Stimulated activated naive B cell treated with anti-CD40 and anti-IgM and Interleukin-4, amounts not matched to agents 10 μg/mL and 1 μg/mL and 100 μg/mL, for 72 hours (primary cell): ENCODE measurements at regions not wholly inside any gene's neighbourhood (a gene's known extent, or its start where the extent isn't known, plus 50 kb on each side); places are given as distances from the start of the nearest gene placed in this dataset.
"Not testable (repeated sequence)": the region's sequence is repeated elsewhere in the genome, so short reads cannot be mapped to it uniquely, and the experiment has no call there.

Experiments
- ATAC-seq, 2 donors: fragments of 150-1000 bp; cut with Tn5 transposase; replicated peaks; 2 replicates each; pipeline ENCODE4 v1.10.0; 2021; ENCODE audit warnings: moderate library complexity in 1 of 2
- DNase-seq: peaks from one replicate; pipeline ENCODE4 v3.0.0; 2021
- H3K27ac Mint-ChIP-seq: one replicate; pipeline ENCODE4 v1.8.0; 2022; ENCODE audit warnings: mild to moderate bottlenecking, mixed read lengths
- H3K27me3 Mint-ChIP-seq, 2 donors: one replicate each; pipeline ENCODE4 v1.8.0; 2022; ENCODE audit warnings: mixed read lengths in 2 of 2
- H3K36me3 Mint-ChIP-seq, 2 donors: one replicate each; pipeline ENCODE4 v1.8.0; 2022; ENCODE audit warnings: mixed read lengths in 2 of 2, mild to moderate bottlenecking in 1 of 2
- H3K4me1 Mint-ChIP-seq, 2 donors: one replicate each; pipeline ENCODE4 v1.8.0; 2022; ENCODE audit warnings: mixed read lengths in 2 of 2, mild to moderate bottlenecking in 1 of 2
- H3K4me3 Mint-ChIP-seq, 2 donors: one replicate each; pipeline ENCODE4 v1.8.0; 2022; ENCODE audit warnings: mild to moderate bottlenecking in 2 of 2, mixed read lengths in 2 of 2, moderate library complexity in 1 of 2
- H3K9me3 Mint-ChIP-seq, 2 donors: one replicate each; pipeline ENCODE4 v1.8.0; 2022; ENCODE audit warnings: mixed read lengths in 2 of 2, mild to moderate bottlenecking in 1 of 2

DNA sequence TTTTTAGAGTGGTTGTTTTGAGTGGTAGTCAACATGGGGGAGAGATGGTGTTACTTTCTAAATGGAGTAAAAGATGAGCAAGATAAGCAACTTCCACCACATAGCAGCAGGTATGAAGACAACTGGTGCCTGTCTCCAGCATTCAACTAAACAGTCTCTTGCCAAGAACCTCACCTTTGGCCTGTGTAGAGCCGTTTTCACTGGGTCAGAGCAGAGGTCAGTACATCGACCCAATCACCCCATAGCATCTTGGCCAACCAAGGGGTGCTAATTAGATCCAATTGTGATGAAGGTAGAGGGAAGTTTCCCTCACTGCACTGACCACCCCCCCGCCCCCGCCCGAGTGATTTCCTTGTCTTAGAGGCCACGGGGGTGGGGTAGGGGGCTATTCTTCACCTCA is 188.2 kb downstream of the BLID start:
- no peak for ATAC-seq
- DNase-seq, result no peak
- H3K4me1 Mint-ChIP-seq, result no peaks in the 10 kb centered on the region
- H3K4me3 Mint-ChIP-seq, result no peak overlapping the region
- peaks cover 28 to 29% of the 10 kb centered on the region in 2 donors for H3K27me3 Mint-ChIP-seq
- H3K9me3 Mint-ChIP-seq, result peaks cover 0 to 3% of the 10 kb centered on the region in 2 donors
- H3K36me3 Mint-ChIP-seq, result no peaks in the 10 kb centered on the region
- no peak overlapping the region for H3K27ac Mint-ChIP-seq

DNA sequence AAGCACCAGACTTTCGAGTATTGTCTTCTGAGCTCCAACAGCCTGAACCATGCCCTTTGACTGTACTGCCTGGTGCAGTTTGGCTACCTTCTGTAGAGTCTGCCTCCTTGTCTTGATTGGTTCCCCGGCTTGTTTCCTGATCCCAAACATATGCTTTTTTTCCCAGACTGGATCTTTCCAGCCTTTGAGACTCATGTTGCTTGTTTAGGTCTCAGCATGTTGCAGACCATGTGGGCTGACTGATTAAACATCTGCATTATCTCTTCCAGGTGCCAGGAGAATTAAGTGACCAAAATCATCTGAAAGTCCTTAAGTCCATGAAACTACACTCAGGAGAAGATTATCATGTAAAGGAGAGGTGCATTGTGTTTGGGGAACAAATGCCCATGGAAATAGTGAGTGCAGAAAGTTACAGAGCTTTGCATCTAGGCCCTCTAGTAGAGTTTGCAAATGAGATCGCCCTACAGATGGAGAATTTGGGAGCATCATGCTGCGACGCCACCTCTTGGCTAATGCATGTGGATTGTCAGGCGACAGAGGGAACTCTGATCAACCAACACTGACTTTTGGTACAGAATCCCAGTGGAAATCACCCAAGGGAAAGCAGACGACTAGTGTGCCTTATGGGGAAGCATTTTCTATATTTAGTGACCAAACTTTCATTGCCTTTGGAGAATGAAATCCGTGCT is 188.8 kb downstream of the BLID start:
- no peak for DNase-seq
- peaks cover 22 to 23% of the 10 kb centered on the region in 2 donors for H3K27me3 Mint-ChIP-seq
- H3K27ac Mint-ChIP-seq, result no peak overlapping the region
- peaks cover 0 to 3% of the 10 kb centered on the region in 2 donors for H3K9me3 Mint-ChIP-seq
- ATAC-seq, result no peak
- no peak overlapping the region for H3K4me3 Mint-ChIP-seq
- no peaks in the 10 kb centered on the region for H3K36me3 Mint-ChIP-seq
- no peaks in the 10 kb centered on the region for H3K4me1 Mint-ChIP-seq

DNA sequence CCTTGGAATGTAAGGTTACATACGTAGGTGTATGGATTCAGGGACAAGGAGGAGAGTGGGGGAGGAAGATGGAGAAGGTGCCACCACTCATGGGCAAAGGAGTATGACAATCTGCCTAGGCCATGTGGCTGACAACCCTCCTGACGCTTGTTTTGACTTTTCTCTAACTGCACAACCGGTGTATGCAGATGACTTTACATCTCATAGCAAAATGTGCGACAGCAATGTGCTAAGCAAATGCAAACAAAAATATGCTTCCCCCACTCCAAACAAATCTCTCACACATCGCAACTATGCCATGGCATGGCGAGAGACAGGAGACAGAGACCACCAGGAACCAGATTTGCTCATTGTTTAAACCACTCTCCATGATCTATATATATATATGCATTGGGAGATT is 191.8 kb downstream of the BLID start:
- Mint-ChIP-seq H3K4me1 (no peaks in the 10 kb centered on the region), H3K36me3 (no peaks in the 10 kb centered on the region)
- no peak for ATAC-seq

DNA sequence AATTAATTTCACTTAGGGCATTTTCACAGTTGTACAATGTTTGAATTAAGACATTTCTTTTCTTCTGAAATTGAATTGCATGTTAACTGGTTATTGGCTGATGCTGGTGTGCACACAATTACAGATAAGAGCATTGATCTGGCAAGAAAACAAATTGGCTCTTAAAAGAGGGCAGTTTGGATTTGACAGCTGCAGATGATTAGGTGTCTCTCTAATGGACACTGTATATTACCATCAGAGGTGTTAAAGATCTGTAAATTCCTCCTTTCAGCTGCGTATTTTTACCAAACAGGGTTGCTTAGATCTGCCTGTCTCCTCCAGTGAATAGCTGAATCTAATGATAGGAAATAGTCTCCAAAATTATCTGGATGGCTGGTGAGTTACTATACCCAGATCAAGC is 198.5 kb downstream of the BLID start:
- Mint-ChIP-seq H3K9me3 (peaks cover 0 to 2% of the 10 kb centered on the region in 2 donors), H3K27me3 (peaks cover 4 to 6% of the 10 kb centered on the region in 2 donors), H3K4me1 (no peaks in the 10 kb centered on the region), H3K36me3 (no peaks in the 10 kb centered on the region), H3K27ac (no peak overlapping the region), H3K4me3 (no peak overlapping the region)
- DNase-seq (no peak), ATAC-seq (no peak)

More for the DNA sequence above, 191.8 kb downstream of the BLID start:
- peaks cover 2 to 3% of the 10 kb centered on the region in 2 donors for H3K9me3 Mint-ChIP-seq
- no peak for DNase-seq
- H3K4me3 Mint-ChIP-seq, result no peak overlapping the region
- H3K27ac Mint-ChIP-seq, result no peak overlapping the region
- peaks cover 14 to 21% of the 10 kb centered on the region in 2 donors for H3K27me3 Mint-ChIP-seq

DNA sequence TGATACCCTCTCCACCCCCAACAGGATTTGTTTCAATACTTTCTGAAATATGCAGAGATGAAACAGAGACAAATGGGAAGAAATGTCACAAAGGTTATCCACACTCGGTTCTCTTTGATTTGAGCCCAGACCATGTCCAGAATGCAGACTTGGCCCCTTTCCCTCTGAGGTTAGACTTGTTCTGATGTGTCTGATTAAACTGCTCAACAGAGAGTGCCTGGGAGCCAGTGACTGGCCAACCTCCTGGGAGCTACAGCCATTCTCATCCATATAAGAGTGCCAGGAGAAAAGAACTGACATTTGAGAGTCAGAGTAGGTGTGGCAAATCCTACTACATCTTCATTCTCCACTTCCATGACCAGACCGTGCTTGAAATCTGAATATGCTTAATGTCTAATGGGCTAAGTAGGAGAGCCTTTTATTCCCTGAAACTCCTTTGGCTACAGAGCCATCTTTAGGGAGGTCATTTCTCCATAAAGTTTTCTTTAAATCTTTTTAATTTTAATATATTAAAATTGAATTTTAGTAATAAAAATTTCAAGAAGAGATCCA is 201.4 kb downstream of the BLID start:
- H3K4me1 Mint-ChIP-seq, result no peaks in the 10 kb centered on the region
- H3K9me3 Mint-ChIP-seq, result no peaks in the 10 kb centered on the region
- H3K27ac Mint-ChIP-seq, result no peak overlapping the region
- DNase-seq (no peak), ATAC-seq (no peak)
- H3K36me3 Mint-ChIP-seq, result no peaks in the 10 kb centered on the region
- H3K27me3 Mint-ChIP-seq, result peaks cover 5 to 10% of the 10 kb centered on the region in 2 donors
- H3K4me3 Mint-ChIP-seq, result no peak overlapping the region

DNA sequence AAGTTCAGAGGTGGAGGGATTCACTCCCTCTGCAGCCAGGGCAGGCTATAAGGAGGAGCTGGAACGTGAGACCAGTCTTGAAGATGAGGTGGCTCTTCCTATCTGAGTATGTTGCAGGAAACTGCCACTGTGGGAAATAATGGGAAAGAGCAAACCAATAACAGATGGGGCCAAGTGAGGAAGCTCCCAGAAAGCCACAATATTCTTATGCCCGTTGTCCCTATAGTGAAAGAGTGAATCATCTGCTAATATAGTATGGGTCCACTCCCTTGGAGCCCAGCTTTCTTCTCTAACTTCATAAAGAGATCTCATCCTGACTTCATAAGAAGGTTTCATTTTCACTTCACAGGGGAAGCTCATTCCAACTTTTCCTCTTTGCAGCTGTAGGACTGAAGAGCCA is 206.4 kb downstream of the BLID start:
- H3K27me3 Mint-ChIP-seq, result peaks cover 18 to 25% of the 10 kb centered on the region in 2 donors
- DNase-seq (no peak), ATAC-seq (no peak)
- H3K4me1 Mint-ChIP-seq, result peaks cover under 1 to 7% of the 10 kb centered on the region in 2 donors
- peaks cover 0 to 3% of the 10 kb centered on the region in 2 donors for H3K36me3 Mint-ChIP-seq
- no peak overlapping the region for H3K4me3 Mint-ChIP-seq
- H3K9me3 Mint-ChIP-seq, result peaks cover 2 to 4% of the 10 kb centered on the region in 2 donors
- H3K27ac Mint-ChIP-seq, result no peak overlapping the region

DNA sequence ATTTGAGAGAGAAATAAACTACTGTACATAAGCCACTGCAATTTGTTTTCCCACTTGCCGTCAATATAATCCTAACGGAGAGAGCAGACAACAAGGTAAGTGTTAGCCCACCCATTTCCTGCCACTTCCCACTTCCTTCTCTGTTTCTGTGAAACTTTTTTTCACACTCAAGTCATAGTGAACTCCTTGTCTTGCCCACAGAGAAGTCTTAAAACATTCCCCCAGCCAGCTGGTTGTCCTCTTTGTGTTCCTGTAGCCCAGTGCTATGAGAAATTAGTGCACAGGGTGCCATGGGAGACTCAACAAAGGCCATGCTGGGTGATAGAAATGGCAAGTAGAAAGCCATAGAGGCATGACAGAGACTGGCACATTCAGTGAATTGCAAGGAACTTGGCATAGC is 208.6 kb downstream of the BLID start:
- DNase-seq (no peak), ATAC-seq (peak in 1 of 2 donors; percentile 21)
- Mint-ChIP-seq H3K4me1 (peaks cover 10 to 14% of the 10 kb centered on the region in 2 donors), H3K27ac (no peak overlapping the region), H3K4me3 (no peak overlapping the region), H3K27me3 (peaks cover 18 to 25% of the 10 kb centered on the region in 2 donors), H3K9me3 (peaks cover 2 to 4% of the 10 kb centered on the region in 2 donors), H3K36me3 (peaks cover 0 to 3% of the 10 kb centered on the region in 2 donors)

DNA sequence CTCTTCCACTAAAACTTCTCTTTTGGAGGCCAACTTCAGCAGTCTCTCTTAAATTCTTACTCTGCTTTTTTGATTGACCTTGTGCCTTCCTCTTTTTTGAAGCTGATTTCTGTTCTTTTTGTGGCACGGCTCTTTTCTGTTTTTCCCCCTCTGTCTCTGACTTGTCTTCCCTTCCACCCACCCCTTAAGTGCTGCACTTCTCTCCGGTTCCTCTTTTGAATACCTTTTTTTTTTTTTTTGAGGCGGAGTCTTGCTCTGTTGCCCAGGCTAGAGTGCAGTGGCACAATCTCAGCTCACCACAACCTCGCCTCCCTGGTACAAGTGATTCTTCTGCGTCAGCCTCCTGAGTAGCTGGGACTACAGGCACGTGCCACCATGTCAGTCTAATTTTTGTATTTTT is 211.9 kb downstream of the BLID start:
- DNase-seq (peak; percentile 29), ATAC-seq (peak; percentile 95 to 96)
- H3K4me1 Mint-ChIP-seq, result peaks cover 10 to 14% of the 10 kb centered on the region in 2 donors
- H3K4me3 Mint-ChIP-seq, result peak overlapping the region; percentile 30 to 57
- peaks cover 2 to 4% of the 10 kb centered on the region in 2 donors for H3K9me3 Mint-ChIP-seq
- H3K27me3 Mint-ChIP-seq, result peaks cover 15 to 17% of the 10 kb centered on the region in 2 donors
- H3K27ac Mint-ChIP-seq, result peak overlapping the region; percentile 66
- peaks cover 0 to 3% of the 10 kb centered on the region in 2 donors for H3K36me3 Mint-ChIP-seq

DNA sequence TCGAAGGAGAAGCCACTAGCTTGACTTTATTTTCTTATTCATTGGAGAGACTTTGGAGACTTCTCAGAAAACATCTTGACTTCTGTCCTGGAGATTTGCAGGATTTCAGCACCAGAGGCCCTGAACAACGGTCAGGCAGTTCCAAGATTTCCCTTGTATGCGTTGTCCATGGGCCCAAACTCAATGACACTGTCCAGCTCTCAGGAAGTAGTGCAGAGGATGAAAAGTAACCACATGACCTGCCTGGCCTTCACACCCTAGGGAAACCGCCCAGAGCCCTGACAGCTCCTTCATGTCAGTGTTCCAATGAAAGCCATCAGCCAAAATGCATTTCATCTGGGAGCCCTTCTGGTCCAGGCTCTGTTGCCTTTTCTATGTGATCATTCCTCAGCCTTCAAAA is 214.1 kb downstream of the BLID start:
- ATAC-seq (no peak), DNase-seq (no peak)
- Mint-ChIP-seq H3K27me3 (peaks cover 12 to 17% of the 10 kb centered on the region in 2 donors), H3K27ac (no peak overlapping the region), H3K4me1 (peaks cover 7 to 10% of the 10 kb centered on the region in 2 donors), H3K9me3 (peaks cover 2 to 4% of the 10 kb centered on the region in 2 donors), H3K36me3 (peaks cover 0 to 3% of the 10 kb centered on the region in 2 donors), H3K4me3 (no peak overlapping the region)

DNA sequence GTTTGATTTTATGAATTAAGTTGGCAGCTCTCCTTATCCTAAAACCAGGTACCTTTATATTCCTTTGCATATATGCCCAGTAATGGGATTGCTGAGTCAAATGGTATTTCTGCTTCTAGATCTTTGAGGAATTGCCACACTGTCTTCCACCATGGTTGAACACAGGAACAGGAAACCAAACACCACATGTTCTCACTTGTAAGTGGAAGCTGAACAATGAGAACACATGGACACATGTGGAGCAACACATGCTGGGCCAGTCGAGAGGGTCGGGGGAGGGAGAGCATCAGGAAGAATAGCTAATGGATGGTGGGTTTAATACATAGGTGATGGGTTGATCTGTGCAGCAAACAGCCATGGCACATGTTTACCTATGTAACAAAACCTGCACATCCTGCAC is 214.6 kb downstream of the BLID start:
- not testable (repeated sequence) for ATAC-seq, H3K4me3 Mint-ChIP-seq, H3K36me3 Mint-ChIP-seq, DNase-seq, H3K27ac Mint-ChIP-seq, H3K9me3 Mint-ChIP-seq
- H3K4me1 Mint-ChIP-seq, result peaks cover 6 to 10% of the 10 kb centered on the region in 2 donors
- H3K27me3 Mint-ChIP-seq, result peaks cover 12 to 20% of the 10 kb centered on the region in 2 donors

DNA sequence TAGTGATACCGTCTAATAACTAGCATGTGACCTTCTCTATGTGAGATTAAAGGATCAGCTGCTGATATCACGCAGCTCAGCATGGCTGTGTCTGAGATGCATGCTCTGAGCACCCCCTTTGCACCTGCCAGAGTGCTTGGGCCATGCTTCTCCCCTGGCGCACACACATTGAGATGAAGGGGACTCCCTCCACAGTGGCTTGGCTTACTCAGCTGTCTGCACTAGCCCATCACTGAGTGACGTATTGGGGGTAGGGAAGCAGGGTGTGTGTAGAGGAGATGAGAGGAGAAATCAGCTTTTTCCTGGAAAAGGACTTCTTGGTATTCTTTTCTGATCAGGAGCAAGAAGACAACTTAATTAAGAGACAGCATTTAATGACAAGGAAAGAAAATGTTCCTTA is 216.5 kb downstream of the BLID start:
- no peak overlapping the region for H3K4me3 Mint-ChIP-seq
- no peaks in the 10 kb centered on the region for H3K36me3 Mint-ChIP-seq
- no peaks in the 10 kb centered on the region for H3K9me3 Mint-ChIP-seq
- DNase-seq (no peak), ATAC-seq (no peak)
- H3K27ac Mint-ChIP-seq, result no peak overlapping the region
- peaks cover 12 to 16% of the 10 kb centered on the region in 2 donors for H3K27me3 Mint-ChIP-seq
- peaks cover 5 to 9% of the 10 kb centered on the region in 2 donors for H3K4me1 Mint-ChIP-seq

DNA sequence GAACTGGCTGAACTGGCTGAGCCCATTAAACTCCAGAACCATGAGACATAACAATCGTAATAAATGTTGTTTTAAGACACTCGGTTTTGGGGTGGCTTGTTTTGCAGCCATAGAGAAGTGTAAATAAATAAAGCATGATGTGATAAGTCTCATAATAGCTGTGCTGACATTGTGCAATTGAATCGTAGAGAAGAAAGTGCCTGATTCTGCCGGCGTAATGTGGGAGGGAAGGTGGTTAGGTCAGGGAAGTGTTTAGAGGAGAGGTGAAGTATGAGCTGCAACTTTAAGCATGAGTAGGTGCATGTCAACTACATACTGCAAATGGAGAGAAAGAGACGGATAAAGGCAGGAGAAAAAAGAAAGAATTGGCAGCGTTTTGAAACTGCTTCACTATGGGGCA is 217.1 kb downstream of the BLID start:
- no peak for ATAC-seq
- Mint-ChIP-seq H3K27me3 (peaks cover 13 to 16% of the 10 kb centered on the region in 2 donors), H3K4me1 (peaks cover under 1 to 3% of the 10 kb centered on the region in 2 donors), H3K9me3 (no peaks in the 10 kb centered on the region), H3K4me3 (no peak overlapping the region), H3K36me3 (no peaks in the 10 kb centered on the region), H3K27ac (no peak overlapping the region)
- DNase-seq, result no peak

DNA sequence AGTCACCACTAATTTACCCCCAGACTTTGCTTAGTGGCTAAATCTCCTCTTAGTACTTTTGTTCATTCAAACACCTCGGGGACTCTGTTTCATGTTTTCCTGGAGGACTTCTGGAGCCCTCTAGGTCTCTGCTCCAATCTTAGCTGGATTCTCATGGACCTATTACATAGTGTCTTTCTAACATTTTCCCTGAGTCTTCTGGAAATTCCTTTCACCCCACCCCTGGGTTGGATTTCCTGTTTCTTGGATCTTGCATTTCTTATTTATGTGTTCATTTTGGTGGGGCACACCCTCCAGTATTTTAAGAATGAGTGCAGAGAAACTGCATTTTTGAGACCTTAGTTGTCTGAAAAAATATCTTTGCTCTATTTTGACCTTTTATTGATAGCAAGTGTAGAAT is 220.1 kb downstream of the BLID start:
- H3K27me3 Mint-ChIP-seq, result peaks cover 11 to 16% of the 10 kb centered on the region in 2 donors
- H3K4me3 Mint-ChIP-seq, result no peak overlapping the region
- H3K36me3 Mint-ChIP-seq, result no peaks in the 10 kb centered on the region
- no peaks in the 10 kb centered on the region for H3K4me1 Mint-ChIP-seq
- H3K9me3 Mint-ChIP-seq, result peaks cover 0 to 1% of the 10 kb centered on the region in 2 donors
- H3K27ac Mint-ChIP-seq, result no peak overlapping the region
- ATAC-seq (no peak), DNase-seq (no peak)

DNA sequence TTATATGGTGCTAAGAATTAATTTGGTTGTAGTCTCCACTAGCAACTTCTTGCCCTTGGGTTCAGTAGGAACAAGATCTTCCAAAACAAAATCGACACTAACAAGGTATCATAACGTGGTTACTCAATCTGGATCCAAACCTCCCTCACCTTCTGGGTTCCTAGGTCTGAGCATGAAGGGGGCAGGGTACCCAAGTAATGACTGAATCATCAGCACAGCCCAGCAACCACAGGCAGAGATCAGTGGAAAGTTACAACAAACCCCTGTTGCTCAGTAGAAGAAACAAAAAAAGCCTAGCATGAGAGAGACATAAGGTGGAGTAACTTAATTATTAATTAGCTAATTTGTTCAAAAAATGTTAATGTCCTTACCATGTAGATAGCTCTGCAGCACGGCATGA is 221.4 kb downstream of the BLID start:
- Mint-ChIP-seq H3K4me3 (no peak overlapping the region), H3K36me3 (no peaks in the 10 kb centered on the region), H3K9me3 (peaks cover 0 to 1% of the 10 kb centered on the region in 2 donors), H3K27ac (no peak overlapping the region), H3K27me3 (peaks cover 11 to 16% of the 10 kb centered on the region in 2 donors), H3K4me1 (no peaks in the 10 kb centered on the region)
- DNase-seq (no peak), ATAC-seq (no peak)

DNA sequence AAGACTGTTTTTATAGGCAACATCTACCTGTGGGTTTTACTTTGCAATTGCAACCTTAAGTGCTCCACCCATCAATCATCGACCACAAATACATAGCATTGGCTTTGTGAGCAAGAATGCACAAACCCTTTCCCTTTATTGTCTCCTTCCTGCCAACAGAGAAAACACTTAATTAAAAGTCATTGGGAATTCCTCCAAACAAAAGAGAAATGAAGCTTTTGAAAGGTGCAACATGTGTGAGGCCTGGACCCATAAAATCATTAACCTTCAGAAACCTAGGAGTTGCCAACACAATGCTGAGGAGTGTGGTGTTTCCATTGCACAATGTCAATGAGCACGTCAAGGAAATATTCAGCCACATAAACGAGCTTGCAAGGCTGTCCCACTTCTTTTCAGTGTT is 223.2 kb downstream of the BLID start:
- H3K9me3 Mint-ChIP-seq, result peaks cover 0 to 1% of the 10 kb centered on the region in 2 donors
- no peak for ATAC-seq
- DNase-seq, result no peak
- no peak overlapping the region for H3K4me3 Mint-ChIP-seq
- H3K36me3 Mint-ChIP-seq, result no peaks in the 10 kb centered on the region
- H3K27me3 Mint-ChIP-seq, result peaks cover 9 to 10% of the 10 kb centered on the region in 2 donors
- H3K4me1 Mint-ChIP-seq, result no peaks in the 10 kb centered on the region
- H3K27ac Mint-ChIP-seq, result no peak overlapping the region
